Right forelimb (tissue), 1 donor: ENCODE measurements at regions not wholly inside any gene's neighbourhood (a gene's known extent, or its start where the extent isn't known, plus 50 kb on each side); places are given as distances from the start of the nearest gene placed in this dataset.
A peak's percentile ranks its signal among the peaks of the same experiment; 100 is the strongest.

Experiments used
- DNase-seq: peaks from one replicate; pipeline ENCODE4 v3.0.0-alpha.2; 2018

DNA sequence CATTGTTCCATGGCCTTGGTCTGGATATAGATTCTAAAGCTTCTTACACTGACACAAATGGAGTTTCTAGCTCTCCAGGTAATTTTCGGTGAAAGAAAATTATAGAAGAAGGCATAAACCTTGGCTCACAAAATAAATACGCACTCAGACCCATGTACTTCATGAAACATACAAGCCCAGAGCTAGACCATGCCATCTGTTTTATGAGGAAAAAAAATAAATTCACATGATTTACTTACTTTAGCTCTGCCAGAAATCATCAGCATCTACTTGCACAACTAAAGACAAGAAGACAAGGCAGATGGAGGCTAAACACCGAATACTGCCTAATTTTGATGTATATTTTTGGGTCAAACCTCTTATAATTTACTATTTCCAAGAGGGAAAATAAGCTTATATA, 197.4 kb upstream of the KLF14 start:
- no peak for DNase-seq

GRCh38 chr7:130932088-130932487, 198.1 kb upstream of the KLF14 start:
- no peak for DNase-seq

DNA sequence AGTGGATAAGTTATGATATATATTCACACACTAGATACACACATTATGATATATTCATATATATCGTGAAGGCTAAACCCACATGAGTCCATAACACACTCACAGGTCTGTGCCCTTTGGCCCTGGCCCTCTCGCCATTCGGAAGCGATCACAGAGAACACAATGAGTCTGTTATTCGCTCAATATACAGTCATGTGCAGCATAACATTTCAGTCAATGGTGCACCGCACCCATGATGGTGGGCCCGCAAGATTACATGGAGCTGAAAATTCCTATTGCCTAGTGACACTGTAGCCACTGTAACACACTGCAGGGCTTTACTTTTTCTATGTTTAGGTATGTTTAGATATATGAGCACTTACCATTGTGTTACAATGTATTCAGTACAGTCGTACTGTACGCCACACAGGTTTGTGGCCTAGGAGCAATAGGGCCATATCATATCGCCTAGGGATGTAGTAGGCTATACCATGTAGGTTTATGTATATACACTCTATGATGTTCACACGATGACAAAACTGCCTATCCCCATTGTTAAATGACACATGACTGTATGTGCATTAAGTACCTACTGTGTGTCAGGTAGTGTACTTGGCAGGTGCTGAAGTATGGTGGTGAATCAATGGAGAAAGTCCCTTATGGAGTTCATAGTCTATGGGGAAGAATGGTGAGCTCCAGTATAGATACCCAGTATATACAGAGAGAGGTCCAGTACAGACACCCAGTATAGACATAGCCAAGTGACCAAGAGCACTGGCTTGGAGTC, 198.8 kb upstream of the KLF14 start:
- DNase-seq, result no peak

DNA sequence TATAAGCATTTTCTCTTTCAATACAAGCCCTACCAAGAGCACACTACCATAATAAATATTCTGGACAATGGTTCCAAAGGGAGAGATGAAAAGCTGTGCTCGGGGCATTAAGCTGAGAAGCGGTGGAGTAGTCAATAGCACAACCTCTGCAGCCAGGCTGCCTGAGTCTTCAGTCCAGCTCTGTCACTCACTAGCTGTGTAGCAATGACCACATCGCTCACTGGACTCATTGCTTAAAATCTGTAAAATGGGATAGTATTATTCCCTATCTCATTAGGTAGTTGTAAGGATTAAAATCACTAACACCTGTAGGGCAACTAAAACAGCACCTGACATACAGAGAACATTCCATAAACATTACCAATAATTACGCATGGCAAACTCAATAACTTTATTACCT, 199.9 kb upstream of the KLF14 start:
- DNase-seq, result no peak

GRCh38 chr7:130935564-130936157, 201.7 kb upstream of the KLF14 start:
- DNase-seq, result no peak

- DNase-seq, result no peak
Observed at GRCh38 chr7:130936202-130936931, 202.4 kb upstream of the KLF14 start.

DNA sequence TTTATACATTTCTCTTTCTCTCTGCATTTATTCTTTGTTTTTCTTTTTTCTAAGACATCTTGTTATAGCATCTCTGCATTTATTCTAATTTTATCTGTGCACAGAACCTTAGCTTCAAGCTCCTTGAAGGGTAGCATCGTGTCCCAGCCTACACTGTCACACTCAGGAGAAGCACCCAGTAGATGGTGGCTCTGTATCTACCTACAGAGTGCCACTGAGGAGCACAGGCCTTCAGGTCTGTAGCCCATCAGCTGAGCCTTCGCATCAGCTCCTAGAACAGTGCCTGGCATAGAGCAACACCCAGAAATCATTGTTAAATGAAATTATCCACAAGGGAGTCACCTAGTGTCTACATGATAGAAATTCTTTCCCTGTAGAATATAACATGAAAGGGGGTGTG, 203.0 kb upstream of the KLF14 start:
- DNase-seq, result no peak

GRCh38 chr7:130937830-130938229, 203.8 kb upstream of the KLF14 start:
- no peak for DNase-seq

GRCh38 chr7:130938661-130939060, 204.7 kb upstream of the KLF14 start:
- DNase-seq, result no peak

DNA sequence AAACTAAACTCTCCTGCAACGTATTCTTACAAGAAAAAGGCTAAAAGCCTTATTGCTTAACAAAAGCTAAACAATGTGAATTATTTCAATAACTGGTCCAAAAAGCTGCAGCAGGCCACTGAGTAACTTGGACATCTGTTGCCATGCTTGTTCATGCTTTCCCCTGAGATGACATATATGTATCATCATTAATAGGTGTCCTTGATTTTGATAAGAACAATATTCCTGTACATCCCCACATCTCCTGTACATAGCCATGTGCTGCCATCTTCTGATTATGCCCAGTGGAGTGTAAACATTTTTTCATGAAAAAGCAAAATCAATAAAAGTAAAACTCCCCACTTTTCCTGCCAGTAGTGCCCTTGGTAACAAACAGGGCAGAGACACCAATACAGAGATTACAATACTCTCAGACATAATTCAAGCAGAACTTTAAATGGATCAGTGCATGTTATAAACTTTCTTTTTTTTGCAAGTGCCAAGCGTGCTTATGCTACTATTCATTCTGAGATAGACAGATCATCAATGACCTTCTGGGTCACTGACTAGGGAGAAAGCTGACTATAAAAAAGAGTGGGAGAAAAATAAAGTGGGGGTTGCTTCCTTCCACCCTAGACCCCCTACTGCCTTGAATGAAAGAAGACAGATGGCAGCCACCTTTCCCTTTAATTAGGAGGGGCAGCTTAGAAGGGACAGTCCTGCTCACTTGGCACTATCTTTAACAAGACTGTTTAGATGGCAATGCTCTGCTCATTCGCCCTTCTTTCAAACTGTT, 205.5 kb upstream of the KLF14 start:
- DNase-seq, result no peak

- DNase-seq, result no peak
Observed at GRCh38 chr7:130940326-130940725, 206.3 kb upstream of the KLF14 start.

DNA sequence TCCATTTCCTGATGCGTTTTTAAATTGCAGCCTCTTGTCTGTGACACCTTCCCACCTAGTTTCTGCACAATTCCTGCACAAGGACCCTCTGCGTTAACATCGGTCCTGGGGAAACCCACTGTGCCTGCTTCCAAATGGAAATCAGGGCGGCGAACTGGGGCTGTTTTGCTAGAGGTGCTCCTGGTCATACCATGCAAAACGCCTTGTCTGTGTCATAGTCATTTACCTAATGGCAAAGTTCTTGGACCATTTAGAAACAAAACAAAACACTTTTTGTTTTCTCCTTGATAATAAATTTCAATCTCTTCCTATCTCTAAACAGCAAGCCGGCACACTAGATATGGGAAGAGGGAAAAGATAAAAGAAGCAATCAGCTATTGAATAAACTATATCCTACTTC, 206.9 kb upstream of the KLF14 start:
- no peak for DNase-seq

DNA sequence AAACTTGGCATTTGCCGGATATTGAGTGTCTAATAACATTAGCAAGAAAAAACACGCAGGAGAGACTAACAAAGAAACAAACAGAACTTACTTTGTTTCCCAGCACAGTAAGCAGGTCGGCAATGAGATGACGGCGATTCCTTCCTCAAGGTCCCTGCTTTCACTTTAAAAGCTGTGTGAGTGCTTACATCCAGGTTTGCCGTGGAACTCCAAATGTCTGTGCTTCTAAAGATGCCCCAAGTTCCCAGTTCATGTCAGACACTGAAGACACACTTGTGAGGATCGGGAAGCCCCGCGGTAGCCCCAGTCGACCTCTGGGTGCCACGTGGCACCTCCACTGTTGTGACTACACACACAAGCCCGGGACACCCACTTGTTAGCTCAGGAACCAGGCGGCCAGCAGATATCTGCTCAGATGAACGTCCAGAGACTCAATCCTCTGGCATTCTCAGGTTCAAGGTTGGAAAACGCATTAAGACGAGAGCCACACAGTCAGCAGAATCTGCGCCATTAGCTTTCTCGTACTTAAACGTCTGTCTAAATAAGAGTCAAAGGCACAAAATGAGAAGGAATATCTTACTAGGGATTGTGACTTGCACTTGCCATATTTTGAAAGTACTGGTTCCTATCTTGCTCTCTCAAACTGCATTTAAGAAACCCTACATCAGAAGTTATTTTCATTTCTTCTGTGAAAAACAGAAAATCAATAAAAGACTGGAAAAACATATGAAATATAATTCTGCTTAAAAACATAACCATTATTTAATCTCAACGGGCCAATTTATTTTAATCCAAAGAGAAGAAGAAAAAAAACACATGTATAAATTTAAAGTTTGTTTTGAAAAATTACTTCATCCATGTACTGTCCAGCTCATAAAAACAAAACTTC, 207.6 kb upstream of the KLF14 start:
- peak; percentile 60 for DNase-seq

GRCh38 chr7:130942211-130942964, 208.4 kb upstream of the KLF14 start:
- DNase-seq, result no peak

GRCh38 chr7:130943336-130943901, 209.4 kb upstream of the KLF14 start:
- DNase-seq, result no peak

DNA sequence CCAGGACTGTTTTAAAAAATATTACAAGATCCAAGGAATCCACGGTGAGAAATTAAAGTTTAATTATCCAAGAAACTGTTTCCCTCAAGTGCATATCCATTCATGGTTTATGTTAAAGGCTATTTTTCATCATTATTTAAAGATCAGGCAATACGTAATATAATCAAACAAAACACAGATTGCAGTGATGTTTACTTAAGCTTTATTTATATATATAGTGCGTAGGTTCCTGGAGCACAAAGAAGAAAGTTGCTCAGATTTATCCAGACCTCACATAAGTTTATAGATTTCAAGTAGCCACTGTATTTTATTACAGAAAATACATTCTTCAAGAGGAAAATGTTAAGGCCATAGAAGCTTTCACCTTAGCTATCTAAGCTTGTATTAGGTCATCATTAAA, 210.0 kb upstream of the KLF14 start:
- DNase-seq, result no peak

- DNase-seq, result no peak
Observed at GRCh38 chr7:130944997-130945396, 211.0 kb upstream of the KLF14 start.

DNA sequence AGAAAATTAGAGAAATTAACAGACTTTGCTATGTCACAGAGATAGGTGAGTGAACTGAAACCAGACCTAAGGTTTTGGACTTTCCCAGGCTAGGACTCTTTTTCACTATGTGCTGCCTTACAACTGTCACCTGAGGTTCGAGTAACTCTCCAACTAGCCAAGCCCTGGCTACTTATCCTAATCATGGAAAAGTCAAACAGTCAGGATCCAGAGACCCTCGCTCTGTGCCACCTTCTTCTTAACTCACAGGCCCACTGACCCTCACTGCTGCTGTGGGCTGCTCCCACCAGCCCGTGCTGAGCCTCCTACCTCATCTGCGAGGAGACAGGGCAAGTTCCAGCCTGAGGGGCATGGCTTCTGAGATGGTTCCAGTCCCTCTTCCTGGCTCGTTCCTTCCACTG, 211.4 kb upstream of the KLF14 start:
- no peak for DNase-seq

DNA sequence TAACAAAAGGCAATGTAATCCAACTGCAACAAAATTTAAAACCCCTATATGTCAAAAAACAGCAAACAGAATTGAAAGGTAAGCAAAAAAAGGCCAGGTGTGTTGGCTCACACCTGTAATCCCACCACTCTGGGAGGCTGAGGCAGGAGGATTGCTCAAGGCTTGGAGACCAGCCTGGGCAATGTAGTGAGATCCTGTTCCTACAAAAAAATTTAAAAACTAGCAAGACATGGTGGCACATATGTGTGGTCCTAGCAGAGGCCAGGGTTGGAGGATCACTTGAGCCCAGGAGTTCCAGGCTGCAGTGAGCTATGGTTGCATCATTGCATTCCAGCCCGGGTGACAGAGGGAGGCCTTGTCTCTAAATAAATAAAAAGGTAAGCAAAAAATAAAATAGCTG, 212.1 kb upstream of the KLF14 start:
- no peak for DNase-seq

DNA sequence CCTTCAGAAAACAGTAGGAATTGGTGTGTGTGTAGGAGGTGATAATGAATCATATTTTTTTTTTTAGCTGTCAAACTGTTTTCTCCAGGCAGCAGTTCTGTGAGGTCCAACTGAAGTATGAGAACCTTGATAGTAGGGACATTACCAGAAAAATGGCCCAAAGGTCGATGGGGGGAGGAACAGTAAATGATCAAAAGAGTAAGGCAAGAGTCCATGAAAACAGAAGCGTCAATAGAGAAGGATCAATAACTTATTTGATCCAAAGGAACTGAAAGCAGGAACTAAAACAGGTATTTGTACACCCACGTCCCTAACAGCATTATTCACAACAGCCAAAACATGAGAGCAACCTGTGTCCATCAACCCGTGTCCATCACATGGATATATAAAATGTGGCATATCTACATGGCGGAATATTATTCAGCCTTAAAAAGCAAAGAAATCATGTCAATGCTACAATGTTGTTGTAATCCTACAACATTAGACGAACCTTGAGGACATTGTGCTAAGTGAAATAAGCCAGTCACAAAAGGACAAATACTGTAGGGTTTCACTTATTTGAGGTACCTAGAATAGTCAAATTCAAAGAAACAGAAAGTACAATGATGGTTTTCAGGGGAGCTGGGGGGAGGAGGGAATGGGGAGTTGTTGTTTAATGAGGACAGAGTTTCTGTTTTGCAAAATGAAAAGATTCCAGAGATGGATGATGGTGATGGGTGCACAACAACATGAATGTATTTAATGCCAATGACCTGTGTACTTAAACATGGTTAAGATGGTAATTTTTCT, 214.0 kb upstream of the KLF14 start:
- DNase-seq, result no peak
